ENCODE measurements at regions not wholly inside any gene's neighbourhood (a gene's known extent, or its start where the extent isn't known, plus 50 kb on each side); places are given as distances from the start of the nearest gene placed in this dataset.

DNA sequence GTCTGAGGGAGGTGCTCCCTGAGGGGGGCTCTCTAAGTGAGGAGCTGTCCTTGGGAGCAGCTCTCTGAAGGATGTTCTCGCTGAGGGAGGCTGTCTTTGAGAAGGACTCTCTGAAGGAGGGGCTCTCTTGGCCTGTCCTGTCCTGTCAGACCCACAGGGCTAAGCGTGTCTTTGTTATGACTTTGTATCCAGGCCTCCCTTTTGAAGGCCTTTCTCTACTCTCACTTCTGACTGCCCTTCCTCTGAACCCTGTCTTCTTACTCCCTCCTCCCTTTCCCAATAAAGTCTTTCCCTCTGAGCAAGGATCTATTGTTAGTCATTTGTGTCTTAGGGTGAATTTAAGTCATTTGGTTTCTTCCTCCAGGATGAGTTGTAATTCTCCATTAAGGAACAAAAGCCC is 330.1 kb upstream of the PLET1 start:
- TF ChIP-seq CTCF (IDR thresholded peaks at IDR 0.05; ENCODE audit: low read depth, low read length, missing input control) (no peak), MAX (IDR thresholded peaks at IDR 0.05) (no peak), SP1 (IDR thresholded peaks at IDR 0.05) (no peak), GABPA (IDR thresholded peaks at IDR 0.05 in 1 of 2, conservative IDR thresholded peaks at IDR 0.05 in 1 of 2) (no peak), TAF1 (conservative IDR thresholded peaks at IDR 0.05) (no peak), JUND (IDR thresholded peaks at IDR 0.05) (no peak), FOXA1 (IDR thresholded peaks at IDR 0.05) (no peak), HNF4A (conservative IDR thresholded peaks at IDR 0.05) (no peak), EGR1 (IDR thresholded peaks at IDR 0.05; ENCODE audit: low read depth in 2 of 2) (no peak), HNF4G (IDR thresholded peaks at IDR 0.05) (no peak)

Data from liver (tissue), 3 donors.